Activated B cell treated with CpG ODN at 0.5 μM for 24 hours (primary cell): ENCODE measurements at regions not wholly inside any gene's neighbourhood (a gene's known extent, or its start where the extent isn't known, plus 50 kb on each side); places are given as distances from the start of the nearest gene placed in this dataset.

Experiments used
- ATAC-seq: fragments of 200-7000 bp; cut with Tn5 transposase; one replicate; pipeline ENCODE4 v1.10.0; 2021; ENCODE audit warnings: low read depth, mild to moderate bottlenecking, moderate library complexity
- CTCF ChIA-PET: fragments of 350-600 bp; sonication (Branson Sonifier 250); formaldehyde crosslinking; loops from one replicate; lab custom pipeline; 2021; ENCODE audit warnings: antibody characterized with exemption; lab: Charles Lee
- POLR2A ChIA-PET: fragments of 350-600 bp; sonication (Branson Sonifier 250); formaldehyde crosslinking; loops from one replicate; lab custom pipeline; 2021; ENCODE audit warnings: antibody characterized with exemption; lab: Charles Lee
- DNase-seq: peaks from one replicate; pipeline ENCODE4 v3.0.0; 2022
- H3K27ac Mint-ChIP-seq: one replicate; pipeline ENCODE4 v1.8.0; 2020; ENCODE audit warnings: mixed read lengths
- H3K27me3 Mint-ChIP-seq: one replicate; pipeline ENCODE4 v1.8.0; 2021; ENCODE audit warnings: mixed read lengths
- H3K36me3 Mint-ChIP-seq: one replicate; pipeline ENCODE4 v1.8.0; 2021; ENCODE audit warnings: low read depth, mixed read lengths
- H3K4me1 Mint-ChIP-seq: one replicate; pipeline ENCODE4 v1.8.0; 2021; ENCODE audit warnings: mixed read lengths
- H3K4me3 Mint-ChIP-seq: one replicate; pipeline ENCODE4 v1.8.0; 2020; ENCODE audit warnings: mild to moderate bottlenecking, mixed read lengths
- H3K9me3 Mint-ChIP-seq: one replicate; pipeline ENCODE4 v1.8.0; 2020; ENCODE audit warnings: mixed read lengths
- CTCF ChIP-seq: fragments of 200-600 bp; IDR thresholded peaks from one replicate; pipeline ENCODE4 v1.8.0; 2022; ENCODE audit warnings: antibody characterized with exemption, mild to moderate bottlenecking
- intact Hi-C: fragments of 100-400 bp; cut with micrococcal nuclease; formaldehyde crosslinking; loops from one replicate; pipeline ENCODE4 v1.15.1; 2024

- Mint-ChIP-seq H3K27me3 (peaks cover 20% of the 10 kb centered on the region), H3K4me1 (peaks cover 3% of the 10 kb centered on the region), H3K27ac (no peak overlapping the region), H3K9me3 (no peaks in the 10 kb centered on the region), H3K4me3 (peak overlapping the region; percentile 37), H3K36me3 (no peaks in the 10 kb centered on the region)
- intact Hi-C loops: no loop called here
- CTCF ChIA-PET: no interaction called here
- DNase-seq: no peak
- no peak for TF ChIP-seq CTCF
- no peak for ATAC-seq
- POLR2A ChIA-PET: no interaction called here
Measured at GRCh38 chr9:129351642-129352145, 173.6 kb upstream of the IER5L start.

GRCh38 chr9:129351058-129351641 lies 173.1 kb upstream of the IER5L start:
- H3K36me3 Mint-ChIP-seq: no peaks in the 10 kb centered on the region
- no peaks in the 10 kb centered on the region for H3K9me3 Mint-ChIP-seq
- peaks cover 3% of the 10 kb centered on the region for H3K4me1 Mint-ChIP-seq
- intact Hi-C loops: no loop called here
- no peak for DNase-seq
- ChIA-PET CTCF (no interaction called here), POLR2A (no interaction called here)
- H3K27ac Mint-ChIP-seq: no peak overlapping the region
- no peak for TF ChIP-seq CTCF
- no peak overlapping the region for H3K4me3 Mint-ChIP-seq
- H3K27me3 Mint-ChIP-seq: peaks cover 20% of the 10 kb centered on the region
- ATAC-seq: no peak

GRCh38 chr9:129350143-129350935 lies 172.3 kb upstream of the IER5L start:
- Mint-ChIP-seq H3K27ac (no peak overlapping the region), H3K27me3 (peaks cover 20% of the 10 kb centered on the region), H3K4me1 (peaks cover 3% of the 10 kb centered on the region), H3K4me3 (no peak overlapping the region), H3K9me3 (no peaks in the 10 kb centered on the region), H3K36me3 (no peaks in the 10 kb centered on the region)
- ATAC-seq: no peak
- POLR2A ChIA-PET: no interaction called here
- CTCF ChIA-PET: no interaction called here
- no peak for DNase-seq
- no peak for TF ChIP-seq CTCF
- intact Hi-C loops: no loop called here

GRCh38 chr9:129349665-129349947 lies 171.5 kb upstream of the IER5L start:
- Mint-ChIP-seq H3K4me3 (no peak overlapping the region), H3K27ac (no peak overlapping the region), H3K9me3 (no peaks in the 10 kb centered on the region), H3K36me3 (no peaks in the 10 kb centered on the region), H3K27me3 (peaks cover 18% of the 10 kb centered on the region), H3K4me1 (peaks cover 3% of the 10 kb centered on the region)
- no peak for DNase-seq
- intact Hi-C loops: no loop called here
- ChIA-PET CTCF (no interaction called here), POLR2A (no interaction called here)
- ATAC-seq: no peak
- no peak for TF ChIP-seq CTCF

- no peaks in the 10 kb centered on the region for H3K9me3 Mint-ChIP-seq
- peaks cover 3% of the 10 kb centered on the region for H3K4me1 Mint-ChIP-seq
- no peak overlapping the region for H3K27ac Mint-ChIP-seq
- ATAC-seq (no peak), DNase-seq (no peak)
- H3K4me3 Mint-ChIP-seq: no peak overlapping the region
- intact Hi-C loops: no loop called here
- H3K36me3 Mint-ChIP-seq: no peaks in the 10 kb centered on the region
- POLR2A ChIA-PET: no interaction called here
- no peak for TF ChIP-seq CTCF
- CTCF ChIA-PET: no interaction called here
- H3K27me3 Mint-ChIP-seq: peaks cover 18% of the 10 kb centered on the region
Measured at GRCh38 chr9:129348890-129349664, 171.0 kb upstream of the IER5L start.
